Germinal center (tissue), 1 donor: ENCODE measurements at regions not wholly inside any gene's neighbourhood (a gene's known extent, or its start where the extent isn't known, plus 50 kb on each side); places are given as distances from the start of the nearest gene placed in this dataset.

Experiments used
- DNase-seq: peaks from one replicate; pipeline ENCODE4 v3.0.0; 2012; ENCODE audit warnings: mixed read lengths, low spot score

DNA sequence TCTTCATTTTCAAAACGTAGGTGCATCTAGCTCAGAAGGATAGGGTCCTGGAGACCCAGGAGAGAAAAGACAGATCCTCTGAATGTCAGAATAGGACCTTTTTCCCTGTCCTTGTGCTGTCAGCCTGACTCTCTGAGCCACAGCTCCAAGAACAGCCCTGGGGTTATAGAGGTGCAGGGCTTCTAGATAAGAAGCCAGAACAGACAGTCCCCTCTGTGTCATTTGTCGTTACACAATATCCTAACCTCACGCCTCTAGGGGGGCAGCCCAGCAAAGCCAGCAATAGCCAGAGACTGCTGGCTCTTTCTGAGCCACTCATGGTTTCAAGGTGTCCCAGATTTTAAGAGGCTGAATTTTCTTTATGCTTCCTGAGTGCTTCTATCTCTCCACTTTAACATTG, 153.2 kb upstream of the THBS1 start:
- no peak for DNase-seq

DNA sequence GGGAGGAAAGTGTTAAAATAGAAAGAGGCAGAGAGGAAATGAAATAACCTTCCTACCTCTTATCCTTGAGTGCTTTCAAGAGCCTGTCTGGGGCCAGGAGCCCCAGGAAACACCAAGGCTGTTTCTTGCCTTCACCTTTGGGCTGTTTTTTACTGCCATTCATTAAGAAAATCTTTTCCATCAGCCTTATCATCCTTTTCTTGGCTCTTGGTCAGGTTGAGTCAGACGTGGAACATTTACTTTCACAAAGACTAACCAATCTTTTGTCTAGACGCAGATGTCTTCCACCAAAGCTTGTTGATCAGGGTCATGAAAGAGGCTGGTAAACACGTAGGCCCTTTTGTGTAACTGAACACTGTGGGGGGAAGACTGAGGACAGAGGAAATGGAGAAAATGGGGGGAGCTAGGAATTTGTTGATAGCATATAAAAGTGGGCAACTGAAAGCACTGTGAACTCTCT, 151.0 kb upstream of the THBS1 start:
- no peak for DNase-seq

DNA sequence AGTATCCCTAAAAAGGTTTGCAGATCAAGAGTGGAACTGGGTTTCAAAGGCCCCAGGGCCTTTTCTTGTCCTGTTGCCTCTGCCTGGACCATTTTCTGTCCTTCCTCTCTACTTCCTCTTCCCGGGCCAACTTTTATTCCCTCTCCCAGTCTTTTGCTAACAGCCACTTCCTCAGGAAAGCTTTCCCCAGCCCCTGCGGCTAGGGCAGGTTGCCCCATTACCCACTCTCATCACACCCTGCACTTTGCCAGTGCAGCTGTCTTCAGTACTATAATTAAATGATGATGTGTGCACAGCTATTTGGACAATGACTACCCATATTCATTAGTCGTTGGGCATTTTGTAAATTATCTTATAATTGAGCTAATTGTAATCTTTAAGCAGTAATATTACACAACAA, 150.5 kb upstream of the THBS1 start:
- DNase-seq, result no peak

DNA sequence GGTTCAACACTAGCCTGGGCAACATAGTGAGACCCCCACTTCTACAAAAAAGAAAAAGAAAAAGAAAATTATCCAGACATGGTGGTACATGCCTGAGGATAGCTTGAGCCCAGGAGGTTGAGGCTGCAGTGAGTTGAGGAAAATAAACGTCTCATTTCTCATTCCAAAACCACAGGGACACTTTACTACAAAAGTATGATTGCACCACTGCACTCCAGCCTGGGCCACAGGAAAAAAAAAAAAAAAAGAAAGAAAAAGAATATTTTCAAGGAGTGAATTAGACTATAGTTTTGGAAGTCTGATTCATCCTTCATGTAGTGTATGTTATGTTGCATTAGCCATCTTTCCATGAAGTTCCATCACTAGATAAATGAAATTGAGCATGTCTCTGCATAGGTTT, 149.5 kb upstream of the THBS1 start:
- no peak for DNase-seq

DNA sequence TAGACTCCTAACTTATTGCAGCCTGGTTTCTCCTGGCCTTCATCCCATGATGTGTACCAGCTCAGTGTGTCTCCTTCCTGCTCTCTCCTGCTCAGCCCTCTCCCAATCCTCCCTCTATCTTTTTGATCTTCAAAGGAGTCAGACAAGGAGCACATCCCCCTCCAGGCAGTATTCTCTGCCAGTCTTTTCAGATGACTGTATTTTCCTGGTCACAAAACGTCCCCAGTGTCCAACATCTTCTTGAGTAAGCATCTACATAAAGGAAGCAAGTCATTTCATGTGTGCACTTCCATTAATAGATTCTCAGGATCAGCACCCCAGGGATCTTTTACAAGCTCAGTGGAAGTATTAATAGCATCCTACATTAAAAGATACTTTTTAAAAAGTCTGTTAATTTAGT, 148.9 kb upstream of the THBS1 start:
- no peak for DNase-seq

DNA sequence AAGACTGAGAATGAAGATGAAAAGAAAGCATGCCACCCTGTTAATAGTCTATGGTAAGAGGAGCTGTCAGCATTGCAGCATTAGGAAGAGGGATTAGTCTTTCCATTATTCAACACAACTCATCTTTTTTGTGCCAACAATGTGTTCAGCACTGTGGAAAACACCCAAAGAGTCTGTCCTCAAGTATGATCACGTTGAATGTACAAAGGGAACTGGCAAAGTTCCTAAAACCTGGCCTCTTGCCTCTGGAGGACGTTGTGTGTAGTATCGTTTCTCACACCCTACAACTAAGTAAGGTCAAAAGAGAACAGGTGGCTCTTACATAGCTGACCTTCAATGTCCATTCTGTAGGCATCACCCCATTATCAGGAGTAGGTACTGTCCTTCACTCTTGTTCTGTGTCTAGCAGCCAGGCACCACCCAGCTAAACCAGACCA, 147.9 kb upstream of the THBS1 start:
- DNase-seq, result no peak

DNA sequence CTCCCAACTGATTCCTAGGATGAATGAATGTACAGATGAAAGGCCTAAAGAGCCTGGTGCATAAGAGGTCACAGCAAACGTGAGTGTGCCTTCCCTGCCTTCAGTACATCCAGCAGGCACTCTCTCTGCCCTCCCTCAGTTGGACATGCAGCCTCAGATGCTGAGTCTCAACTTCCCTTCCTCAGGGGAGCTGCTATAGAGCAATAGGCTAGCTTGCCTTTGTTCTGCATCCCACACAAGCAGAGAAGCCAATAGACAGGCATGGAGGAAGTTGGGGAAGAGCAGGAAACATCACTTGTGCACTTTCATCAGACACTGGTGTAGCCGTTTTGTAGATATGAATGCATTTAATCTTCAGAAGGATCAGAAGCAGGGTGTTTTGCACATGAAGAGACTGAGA, 147.5 kb upstream of the THBS1 start:
- DNase-seq, result no peak

DNA sequence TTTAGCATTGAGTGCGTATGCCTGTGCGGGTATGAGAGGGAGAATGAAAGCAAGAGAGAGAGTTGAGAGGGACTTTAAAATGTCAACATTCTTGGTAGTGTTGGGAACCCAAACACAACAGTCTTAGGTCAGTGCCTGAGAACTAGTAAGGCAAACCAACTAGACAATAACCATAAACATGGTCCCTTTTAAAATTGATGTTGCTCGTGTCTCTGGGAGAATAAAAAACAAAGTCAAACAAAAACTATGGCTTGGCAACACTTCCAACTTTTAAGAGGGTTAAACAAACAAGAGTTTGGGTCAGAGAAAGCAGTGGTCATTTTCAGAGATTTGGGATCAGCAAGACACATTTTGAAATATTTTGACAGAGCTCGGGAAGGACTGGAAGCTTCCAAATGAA, 146.7 kb upstream of the THBS1 start:
- no peak for DNase-seq

DNA sequence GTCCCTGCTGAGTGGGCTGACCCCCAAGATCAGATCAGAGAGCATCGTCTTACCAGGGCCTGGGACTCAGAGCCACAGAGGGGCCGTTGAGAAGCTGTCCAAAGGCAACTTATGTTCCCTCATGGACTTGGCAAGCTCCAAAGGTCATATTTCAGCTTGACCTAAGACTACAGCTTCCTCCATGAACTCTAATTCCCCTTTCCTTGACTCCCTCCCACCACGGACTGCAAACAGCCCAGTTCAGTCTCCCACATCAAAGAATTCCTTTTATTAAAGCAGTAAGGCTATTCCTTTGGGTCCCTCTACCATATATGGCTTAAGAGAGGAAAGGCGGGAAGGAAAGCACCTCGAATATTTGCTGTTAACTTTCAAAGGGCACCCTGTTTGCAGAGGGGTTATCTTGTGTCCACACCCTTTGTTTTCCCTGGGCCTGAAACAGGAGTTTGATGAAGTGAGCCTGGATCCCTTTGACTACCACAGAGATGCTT, 146.1 kb upstream of the THBS1 start:
- no peak for DNase-seq

DNA sequence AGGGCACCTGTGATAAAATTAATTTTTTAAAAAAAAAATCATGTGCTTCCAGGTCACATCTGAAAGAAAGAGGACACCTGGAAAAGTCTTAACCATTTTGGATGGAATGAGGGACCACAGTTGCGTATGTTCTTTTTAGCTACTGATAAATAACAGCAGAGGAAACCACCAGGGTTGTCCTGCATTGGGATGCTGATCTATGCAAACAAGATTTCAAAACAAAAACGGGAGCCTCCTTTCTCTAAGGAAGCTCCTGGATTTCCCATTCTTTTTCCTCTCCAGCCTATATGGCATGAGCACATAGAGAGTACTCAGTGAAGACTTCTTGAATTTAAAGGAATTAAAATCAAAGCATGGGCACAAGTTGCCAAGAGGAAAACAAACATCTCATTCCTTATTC, 145.6 kb upstream of the THBS1 start:
- DNase-seq, result no peak

DNA sequence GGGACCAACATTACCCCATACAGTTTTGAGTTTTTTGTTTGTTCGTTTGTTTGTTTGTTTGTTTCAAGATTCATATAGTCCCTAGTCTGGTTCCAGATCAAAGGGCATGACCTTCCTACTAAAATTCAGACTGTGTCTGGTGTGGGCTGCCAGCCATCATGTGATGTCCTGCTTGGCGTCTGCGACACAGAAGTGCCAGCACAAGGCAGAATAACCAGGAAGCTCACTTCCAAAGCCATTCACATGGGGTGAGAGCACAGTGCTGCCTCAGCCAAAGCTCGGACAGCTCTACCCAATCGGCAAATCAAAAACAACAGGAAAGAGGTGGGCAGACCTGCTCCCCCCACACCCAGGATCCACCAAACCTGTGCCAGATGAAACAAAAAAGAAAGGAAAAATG, 142.6 kb upstream of the THBS1 start:
- no peak for DNase-seq

DNA sequence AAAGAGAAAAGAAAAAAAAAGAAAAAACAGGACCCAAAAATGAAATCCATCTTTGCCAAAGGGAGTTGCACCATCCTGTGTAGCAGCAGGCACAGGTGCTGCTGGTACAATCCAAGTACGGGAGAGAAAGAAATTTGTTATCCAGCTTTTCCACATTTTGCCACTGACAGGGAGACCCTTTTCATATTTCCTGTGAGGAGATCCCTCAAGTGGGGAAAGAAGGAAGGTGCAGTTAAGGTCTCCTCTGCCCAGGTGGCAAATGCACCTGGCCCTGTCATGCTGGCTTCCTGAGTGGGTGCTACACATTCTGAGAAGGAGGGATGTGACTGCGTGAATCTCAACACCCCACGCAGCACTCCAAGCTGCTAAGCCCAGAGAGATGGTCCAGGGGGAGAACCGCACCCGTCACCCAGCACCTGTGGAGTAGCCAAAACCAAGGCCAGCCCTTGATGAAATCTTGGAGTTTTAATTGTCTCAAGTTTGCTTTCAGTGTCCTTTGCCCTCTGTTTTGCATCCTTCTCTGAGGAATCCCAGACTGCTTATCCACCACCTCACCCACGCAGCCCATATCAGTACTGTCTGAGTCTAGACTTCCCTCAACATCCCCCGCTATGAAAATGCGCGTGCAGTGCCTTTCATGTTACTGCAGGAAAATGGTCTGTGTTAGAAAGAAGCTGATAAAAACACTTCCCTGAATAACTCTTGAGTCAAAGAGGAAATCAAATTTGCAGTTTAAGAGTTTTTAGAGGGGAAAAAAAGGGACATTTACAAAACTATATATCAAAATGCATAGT, 141.9 kb upstream of the THBS1 start:
- no peak for DNase-seq

DNA sequence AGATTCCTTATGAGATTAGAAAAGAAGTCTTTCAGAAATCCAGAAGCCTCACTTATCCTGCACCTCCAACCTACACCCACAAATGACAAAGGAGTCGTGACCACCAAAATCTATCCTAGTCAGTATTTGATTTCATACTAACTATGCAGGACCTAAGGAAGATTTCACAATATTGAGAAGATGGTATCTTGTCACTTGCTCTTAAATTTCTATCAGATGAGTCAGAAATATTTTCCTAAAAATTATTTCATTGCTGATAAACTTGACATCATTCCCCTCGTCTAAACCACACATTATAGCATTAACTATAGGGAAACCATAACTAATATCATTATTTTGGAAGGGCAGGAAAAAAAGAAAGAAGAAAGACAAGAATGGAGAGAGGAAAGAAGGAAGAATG, 138.0 kb upstream of the THBS1 start:
- DNase-seq, result no peak

DNA sequence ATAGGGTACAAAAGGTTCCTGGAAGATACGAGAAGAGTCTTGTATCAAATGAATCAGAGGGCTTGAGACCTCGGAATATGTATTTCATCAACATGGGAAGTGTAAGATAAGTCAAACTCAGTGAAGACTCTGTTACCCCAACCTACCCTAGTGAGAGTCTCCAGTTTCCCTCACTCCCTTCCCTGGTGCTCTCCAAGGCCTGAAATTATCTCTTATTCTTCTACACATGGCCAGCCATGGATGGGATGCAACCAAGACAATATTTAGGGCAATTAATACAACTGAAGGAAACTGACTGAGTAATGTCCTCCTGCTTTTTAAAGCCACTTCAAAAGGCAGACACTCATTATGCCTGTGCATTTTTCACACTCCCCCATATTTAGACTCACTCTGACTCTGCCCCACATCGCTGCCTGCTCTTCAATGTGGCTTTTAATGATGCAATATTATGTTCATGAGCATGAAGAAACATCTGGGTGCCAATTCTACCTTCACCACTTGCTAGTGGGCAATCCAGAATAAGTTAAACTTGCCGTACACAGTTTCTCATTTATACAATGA, 137.1 kb upstream of the THBS1 start:
- DNase-seq, result no peak

DNA sequence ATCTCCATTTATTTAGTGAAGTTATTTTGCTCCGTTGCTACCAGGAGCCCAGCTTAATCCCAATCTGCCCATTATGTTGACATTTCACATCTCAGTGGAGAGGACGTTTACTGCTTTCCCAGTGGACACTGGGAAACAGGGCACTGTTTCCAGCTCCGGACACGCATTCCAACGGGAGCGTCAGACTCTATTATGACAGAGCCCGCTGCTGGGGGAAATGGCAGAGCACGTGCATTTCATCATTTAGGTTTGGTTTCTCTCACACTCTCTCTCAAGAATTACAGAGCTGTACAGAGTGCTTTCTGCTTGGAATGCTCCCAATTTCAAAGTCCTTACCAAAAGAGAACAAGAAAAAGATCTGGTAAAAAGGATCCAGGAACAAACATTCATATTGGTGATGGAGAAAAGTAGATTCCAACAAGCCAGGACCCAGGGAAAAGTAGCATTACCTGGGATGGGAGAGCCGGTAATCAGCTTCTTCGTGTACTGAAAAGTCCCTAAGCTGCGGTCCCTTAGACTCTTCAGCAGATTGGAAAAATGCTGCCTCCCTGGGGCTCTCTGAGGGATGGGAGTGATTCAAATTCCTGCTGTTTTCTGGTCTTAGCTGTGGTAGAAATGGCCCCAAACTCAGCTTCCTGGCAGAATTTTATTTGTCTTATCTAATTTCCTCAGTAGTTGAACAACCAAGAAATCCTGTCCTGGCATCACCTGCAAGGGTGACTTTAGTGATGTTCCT, 136.0 kb upstream of the THBS1 start:
- no peak for DNase-seq

DNA sequence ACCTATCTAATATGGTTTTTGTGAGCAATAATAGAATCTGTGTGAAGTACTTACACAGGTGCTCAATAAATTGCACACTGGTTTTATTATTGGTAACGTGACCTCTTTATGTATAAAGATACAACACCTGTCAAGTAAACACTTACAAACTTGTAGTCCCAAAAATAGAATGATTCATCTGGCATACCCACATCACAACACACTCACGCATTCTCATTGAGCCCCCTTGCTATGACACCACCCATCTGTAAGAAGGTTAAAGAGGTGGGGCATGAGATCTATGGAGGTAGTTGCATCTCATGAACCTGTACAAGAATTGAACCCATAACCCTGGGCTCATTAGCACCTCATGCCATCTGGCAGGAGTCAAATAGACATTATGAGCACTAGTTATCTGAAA, 134.9 kb upstream of the THBS1 start:
- no peak for DNase-seq

DNA sequence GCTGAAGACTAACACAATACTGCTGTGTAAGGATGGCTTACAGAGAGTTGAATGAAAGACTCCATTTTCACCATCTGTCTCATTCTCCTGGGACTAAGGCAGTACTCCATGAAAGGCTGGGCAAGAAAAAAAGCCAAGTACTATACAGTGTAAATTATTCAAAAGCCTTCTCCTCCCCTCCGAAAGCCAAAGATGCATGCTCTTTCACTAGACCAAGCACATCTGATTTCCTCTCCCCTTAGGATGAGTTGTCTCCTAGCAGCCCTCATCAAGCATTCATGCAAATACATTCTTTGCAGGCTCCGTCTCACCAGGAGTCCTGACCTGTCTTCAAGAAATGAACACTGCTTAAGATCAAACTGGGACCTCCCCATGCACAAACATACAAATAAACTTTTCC, 133.5 kb upstream of the THBS1 start:
- DNase-seq, result no peak

DNA sequence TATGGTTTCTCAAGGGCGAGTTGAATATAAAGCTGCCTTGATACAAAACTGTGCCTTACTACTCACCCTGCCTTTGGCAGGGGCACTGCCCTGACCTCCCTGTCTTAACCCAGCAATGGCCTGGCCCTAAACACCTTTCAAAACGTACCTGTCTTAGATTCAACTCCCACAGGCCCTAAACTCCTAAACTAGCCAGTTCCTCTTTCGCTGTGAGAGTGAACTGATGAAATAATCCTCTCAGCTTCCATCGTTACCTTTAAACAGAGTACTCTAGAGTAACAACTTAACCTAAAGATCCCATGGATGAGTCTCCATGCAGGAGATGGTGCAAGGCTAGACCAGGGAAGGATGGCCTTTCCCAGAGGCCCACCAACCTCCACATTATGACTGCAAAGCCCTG, 133.0 kb upstream of the THBS1 start:
- no peak for DNase-seq

DNA sequence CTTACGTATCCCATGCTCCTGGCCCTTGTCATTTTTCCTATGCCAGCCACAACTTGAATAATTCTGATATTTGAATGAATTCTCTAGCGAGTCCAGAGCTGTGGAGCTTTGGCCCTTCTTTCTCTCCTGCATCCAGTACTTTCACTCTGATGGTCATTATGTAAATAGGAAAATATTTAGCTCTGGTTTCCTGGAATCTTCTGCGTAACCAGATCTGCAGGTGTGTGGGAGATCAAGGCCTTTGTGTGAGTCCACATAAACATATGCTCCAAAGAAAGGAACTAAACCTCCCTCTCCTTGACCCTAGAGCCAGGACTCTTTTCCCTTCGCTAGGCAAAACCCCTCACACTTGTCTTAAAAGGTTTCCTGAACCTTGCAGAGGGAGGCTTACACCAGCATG, 132.5 kb upstream of the THBS1 start:
- no peak for DNase-seq

DNA sequence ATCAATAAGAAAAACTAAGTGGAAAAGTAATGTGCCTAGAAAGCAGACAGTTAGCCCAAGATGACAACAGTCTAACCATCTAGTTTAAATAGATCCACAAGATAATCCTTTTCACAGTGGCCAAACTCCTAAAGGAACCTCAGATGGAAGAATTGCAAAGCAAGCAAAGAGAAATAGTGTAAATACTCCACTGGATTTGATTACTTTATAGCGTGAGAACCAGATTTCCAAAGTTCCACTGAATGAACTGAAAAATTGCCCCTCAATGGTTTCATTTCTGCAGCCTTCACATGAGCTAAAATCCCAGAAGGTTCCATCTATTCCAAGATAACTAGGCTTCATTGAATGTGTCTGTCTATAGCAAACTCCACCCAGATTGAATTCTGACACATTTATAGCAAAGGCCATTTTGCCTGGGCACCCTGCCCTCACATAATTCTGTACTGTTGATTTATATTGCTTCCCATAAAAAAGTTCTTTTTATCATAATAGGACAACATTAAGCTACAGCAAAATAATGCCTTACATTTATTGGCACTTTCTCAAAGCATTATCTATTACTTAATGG, 129.7 kb upstream of the THBS1 start:
- DNase-seq, result no peak

DNA sequence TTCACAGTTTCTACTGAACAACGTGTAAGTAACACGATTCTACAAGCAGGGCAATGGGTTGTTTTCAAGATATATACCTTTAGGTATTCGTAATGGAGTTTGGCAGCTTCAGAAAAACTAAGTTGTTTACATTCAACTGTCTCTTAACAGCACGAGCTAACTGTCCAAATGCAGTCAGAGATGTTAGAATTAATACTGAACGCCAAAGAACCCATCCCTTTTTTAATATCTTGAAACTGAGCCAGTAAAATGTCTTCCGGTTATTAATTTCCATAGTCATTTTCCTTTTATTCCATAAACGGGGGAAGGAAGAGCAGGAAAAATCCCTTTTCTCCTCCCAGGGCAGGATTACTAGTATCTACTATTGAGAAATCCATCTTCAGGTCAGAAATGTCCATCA, 129.0 kb upstream of the THBS1 start:
- no peak for DNase-seq

DNA sequence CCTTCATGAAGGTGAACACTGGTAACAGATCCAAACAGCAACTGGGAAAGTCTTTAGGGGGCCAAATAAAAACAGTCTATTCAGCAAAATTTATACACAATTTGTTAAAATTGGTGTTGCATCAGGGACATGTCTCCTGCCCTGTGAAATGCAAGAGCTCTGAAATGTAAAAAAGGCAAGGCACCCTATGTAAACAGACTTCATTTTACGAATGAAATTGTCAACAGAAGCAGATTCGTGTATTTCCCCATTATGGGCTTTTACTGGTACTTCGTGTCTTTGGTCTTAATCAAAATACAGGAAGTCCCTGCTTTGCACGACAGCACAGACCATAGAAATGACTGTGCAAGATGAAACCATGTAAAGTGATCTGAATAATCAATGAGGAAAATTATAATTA, 127.3 kb upstream of the THBS1 start:
- DNase-seq, result no peak
